HUES48 (cell line): ENCODE measurements at regions not wholly inside any gene's neighbourhood (a gene's known extent, or its start where the extent isn't known, plus 50 kb on each side); places are given as distances from the start of the nearest gene placed in this dataset.
"Not testable (repeated sequence)": the region's sequence is repeated elsewhere in the genome, so short reads cannot be mapped to it uniquely, and the experiment has no call there.

ENCODE experiments used
- H3K27ac ChIP-seq: one replicate; pipeline ENCODE4 v1.7.0; 2013; ENCODE audit warnings: low read depth, low read length, inconsistent platforms
- H3K27me3 ChIP-seq: 2 replicates; pipeline ENCODE4 v1.6.1; 2013; ENCODE audit warnings: mild to moderate bottlenecking, low read length; ENCODE audit not compliant: control insufficient read depth, insufficient read depth
- H3K36me3 ChIP-seq: 2 replicates; pipeline ENCODE4 v1.6.1; 2013; ENCODE audit warnings: low read length; ENCODE audit not compliant: control insufficient read depth, insufficient read depth
- H3K4me1 ChIP-seq: 2 replicates; pipeline ENCODE4 v1.6.1; 2013; ENCODE audit warnings: mild to moderate bottlenecking, low read length; ENCODE audit not compliant: control insufficient read depth, insufficient read depth
- H3K4me3 ChIP-seq: 2 replicates; pipeline ENCODE4 v1.5.1; 2013; ENCODE audit warnings: mild to moderate bottlenecking, low read depth, low read length
- H3K9ac ChIP-seq: 2 replicates; pipeline ENCODE4 v1.6.1; 2013; ENCODE audit warnings: mild to moderate bottlenecking, low read depth, low read length, moderate library complexity
- H3K9me3 ChIP-seq: 2 replicates; pipeline ENCODE4 v1.6.1; 2013; ENCODE audit warnings: low read length; ENCODE audit not compliant: control insufficient read depth, insufficient read depth

- Histone ChIP-seq H3K36me3 (no peaks in the 10 kb centered on the region), H3K9ac (no peak overlapping the region), H3K9me3 (peaks cover 3% of the 10 kb centered on the region; the same call in 1 of the 2 replicates), H3K4me3 (no peak overlapping the region), H3K4me1 (no peaks in the 10 kb centered on the region), H3K27ac (no peak overlapping the region), H3K27me3 (no peaks in the 10 kb centered on the region)
Observed at GRCh38 chr11:87660926-87661660, 514.1 kb downstream of the RAB38 start.

- H3K27ac ChIP-seq: no peak overlapping the region
Observed at GRCh38 chr11:87659807-87660206, 515.4 kb downstream of the RAB38 start.

GRCh38 chr11:87645626-87646025 is 529.6 kb downstream of the RAB38 start:
- H3K27me3 ChIP-seq: no peaks in the 10 kb centered on the region

More at GRCh38 chr11:87659807-87660206, 515.4 kb downstream of the RAB38 start:
- Histone ChIP-seq H3K4me1 (no peaks in the 10 kb centered on the region), H3K9ac (no peak overlapping the region), H3K4me3 (no peak overlapping the region), H3K36me3 (no peaks in the 10 kb centered on the region), H3K27me3 (no peaks in the 10 kb centered on the region), H3K9me3 (peaks cover 3% of the 10 kb centered on the region; the same call in 1 of the 2 replicates)

GRCh38 chr11:87639753-87640364 is 535.4 kb downstream of the RAB38 start:
- Histone ChIP-seq H3K4me1 (no peaks in the 10 kb centered on the region; the same call in 1 of the 2 replicates), H3K9me3 (no peaks in the 10 kb centered on the region), H3K9ac (no peak overlapping the region), H3K4me3 (no peak overlapping the region), H3K27me3 (no peaks in the 10 kb centered on the region), H3K27ac (no peak overlapping the region), H3K36me3 (no peaks in the 10 kb centered on the region)

More at GRCh38 chr11:87645626-87646025, 529.6 kb downstream of the RAB38 start:
- Histone ChIP-seq H3K36me3 (no peaks in the 10 kb centered on the region), H3K4me1 (no peaks in the 10 kb centered on the region; the same call in 1 of the 2 replicates), H3K9ac (no peak overlapping the region), H3K4me3 (no peak overlapping the region), H3K27ac (no peak overlapping the region), H3K9me3 (no peaks in the 10 kb centered on the region)

GRCh38 chr11:87635001-87635400 is 540.2 kb downstream of the RAB38 start:
- no peak overlapping the region for H3K9ac ChIP-seq
- H3K27me3 ChIP-seq: no peaks in the 10 kb centered on the region
- no peaks in the 10 kb centered on the region for H3K9me3 ChIP-seq
- H3K4me1 ChIP-seq: no peaks in the 10 kb centered on the region
- H3K36me3 ChIP-seq: no peaks in the 10 kb centered on the region
- H3K27ac ChIP-seq: no peak overlapping the region
- no peak overlapping the region for H3K4me3 ChIP-seq

- Histone ChIP-seq H3K4me1 (no peaks in the 10 kb centered on the region), H3K27ac (no peak overlapping the region), H3K4me3 (no peak overlapping the region), H3K9me3 (no peaks in the 10 kb centered on the region), H3K36me3 (no peaks in the 10 kb centered on the region), H3K9ac (no peak overlapping the region), H3K27me3 (no peaks in the 10 kb centered on the region)
Observed at GRCh38 chr11:87634331-87634730, 540.9 kb downstream of the RAB38 start.

GRCh38 chr11:87628957-87629356 is 546.3 kb downstream of the RAB38 start:
- Histone ChIP-seq H3K4me1 (0 out of 2 replicates have a peak, but pooled peaks cover 2% of the 10 kb centered on the region), H3K27me3 (no peaks in the 10 kb centered on the region), H3K36me3 (no peaks in the 10 kb centered on the region), H3K4me3 (no peak overlapping the region), H3K27ac (no peak overlapping the region), H3K9me3 (no peaks in the 10 kb centered on the region; the same call in 1 of the 2 replicates), H3K9ac (no peak overlapping the region)

GRCh38 chr11:87628026-87628580 is 547.1 kb downstream of the RAB38 start:
- no peak overlapping the region for H3K4me3 ChIP-seq
- H3K27me3 ChIP-seq: no peaks in the 10 kb centered on the region
- H3K27ac ChIP-seq: no peak overlapping the region
- 0 out of 2 replicates have a peak, but pooled peaks cover 4% of the 10 kb centered on the region for H3K4me1 ChIP-seq
- no peak overlapping the region for H3K9ac ChIP-seq
- no peaks in the 10 kb centered on the region for H3K36me3 ChIP-seq
- no peaks in the 10 kb centered on the region; the same call in 1 of the 2 replicates for H3K9me3 ChIP-seq

- H3K9ac ChIP-seq, H3K9me3 ChIP-seq, H3K27me3 ChIP-seq, H3K4me1 ChIP-seq, H3K27ac ChIP-seq, H3K36me3 ChIP-seq: not testable (repeated sequence)
- peak overlapping the region; percentile 29; the same call in 1 of the 2 replicates for H3K4me3 ChIP-seq
Observed at GRCh38 chr11:87623531-87624365, 551.5 kb downstream of the RAB38 start.

GRCh38 chr11:87616511-87616910 is 558.7 kb downstream of the RAB38 start:
- Histone ChIP-seq H3K36me3 (no peaks in the 10 kb centered on the region), H3K4me3 (no peak overlapping the region), H3K4me1 (no peaks in the 10 kb centered on the region), H3K27ac (no peak overlapping the region), H3K9ac (no peak overlapping the region), H3K9me3 (no peaks in the 10 kb centered on the region), H3K27me3 (no peaks in the 10 kb centered on the region)
